WERI-Rb-1 (cell line): ENCODE measurements at regions not wholly inside any gene's neighbourhood (a gene's known extent, or its start where the extent isn't known, plus 50 kb on each side); places are given as distances from the start of the nearest gene placed in this dataset.

Source experiments
- DNase-seq: peaks from one replicate; pipeline ENCODE4 v3.0.0-alpha.2; 2020
- H3K27ac ChIP-seq: fragments of 250-450 bp; sonication (Bioruptor Pico); 2 replicates; pipeline ENCODE4 v1.5.1; 2020; ENCODE audit warnings: mild to moderate bottlenecking, moderate library complexity
- H3K27me3 ChIP-seq: fragments of 250-450 bp; sonication (Bioruptor Pico); 2 replicates; pipeline ENCODE4 v1.5.1; 2021; ENCODE audit warnings: mild to moderate bottlenecking, low read depth, moderate library complexity; ENCODE audit not compliant: insufficient read depth, severe bottlenecking
- H3K36me3 ChIP-seq: fragments of 250-450 bp; sonication (Bioruptor Pico); 2 replicates; pipeline ENCODE4 v1.5.1; 2020; ENCODE audit warnings: mild to moderate bottlenecking, moderate library complexity
- H3K4me3 ChIP-seq: 2 replicates; pipeline ENCODE4 v1.5.1; 2011; ENCODE audit warnings: low read depth, mild to moderate bottlenecking, control low read depth, low read length
- H3K9me3 ChIP-seq: fragments of 250-450 bp; sonication (Bioruptor Pico); 2 replicates; pipeline ENCODE4 v1.5.1; 2021; ENCODE audit warnings: mild to moderate bottlenecking, moderate library complexity; ENCODE audit not compliant: severe bottlenecking
- CTCF ChIP-seq: IDR thresholded peaks from 2 replicates; pipeline ENCODE4 v1.5.1; 2011; ENCODE audit warnings: low read depth, mild to moderate bottlenecking, control low read depth, inconsistent platforms, low read length

GRCh38 chr18:52077251-52077983, 262.6 kb upstream of the DCC start:
- Histone ChIP-seq H3K4me3 (no peak overlapping the region), H3K27ac (no peak overlapping the region), H3K27me3 (no peaks in the 10 kb centered on the region), H3K36me3 (no peaks in the 10 kb centered on the region), H3K9me3 (no peaks in the 10 kb centered on the region)
- no peak for DNase-seq
- no peak for TF ChIP-seq CTCF

- H3K36me3 ChIP-seq = no peaks in the 10 kb centered on the region
- H3K27me3 ChIP-seq = no peaks in the 10 kb centered on the region
- no peak for TF ChIP-seq CTCF
- H3K9me3 ChIP-seq = no peaks in the 10 kb centered on the region
- no peak for DNase-seq
- no peak overlapping the region for H3K4me3 ChIP-seq
- H3K27ac ChIP-seq = no peak overlapping the region
Observed at GRCh38 chr18:52082246-52082645, 257.8 kb upstream of the DCC start.

- no peak for DNase-seq
- H3K9me3 ChIP-seq = no peaks in the 10 kb centered on the region
- no peak overlapping the region for H3K4me3 ChIP-seq
- H3K36me3 ChIP-seq = no peaks in the 10 kb centered on the region
- no peaks in the 10 kb centered on the region for H3K27me3 ChIP-seq
- H3K27ac ChIP-seq = no peak overlapping the region
- TF ChIP-seq CTCF = no peak
Observed at GRCh38 chr18:52087140-52087539, 252.9 kb upstream of the DCC start.

GRCh38 chr18:52090005-52090404, 250.0 kb upstream of the DCC start:
- DNase-seq = no peak
- Histone ChIP-seq H3K27me3 (no peaks in the 10 kb centered on the region), H3K9me3 (no peaks in the 10 kb centered on the region), H3K27ac (no peak overlapping the region), H3K4me3 (no peak overlapping the region), H3K36me3 (no peaks in the 10 kb centered on the region)
- no peak for TF ChIP-seq CTCF

- Histone ChIP-seq H3K9me3 (no peaks in the 10 kb centered on the region), H3K27me3 (no peaks in the 10 kb centered on the region), H3K4me3 (no peak overlapping the region), H3K27ac (no peak overlapping the region), H3K36me3 (no peaks in the 10 kb centered on the region)
- no peak for DNase-seq
- no peak for TF ChIP-seq CTCF
Observed at GRCh38 chr18:52093171-52093570, 246.8 kb upstream of the DCC start.

GRCh38 chr18:52118684-52119083, 221.3 kb upstream of the DCC start:
- H3K4me3 ChIP-seq = no peak overlapping the region
- H3K27me3 ChIP-seq = no peaks in the 10 kb centered on the region
- no peak for DNase-seq
- no peaks in the 10 kb centered on the region for H3K36me3 ChIP-seq
- H3K9me3 ChIP-seq = no peaks in the 10 kb centered on the region
- no peak for TF ChIP-seq CTCF
- H3K27ac ChIP-seq = no peak overlapping the region
